ENCODE measurements at regions not wholly inside any gene's neighbourhood (a gene's known extent, or its start where the extent isn't known, plus 50 kb on each side); places are given as distances from the start of the nearest gene placed in this dataset.

- H3K36me3 Mint-ChIP-seq (ENCODE audit: low read depth): peaks cover 41% of the 10 kb centered on the region
- H3K27me3 Mint-ChIP-seq (ENCODE audit: low read depth, poor library complexity): no peaks in the 10 kb centered on the region
- no peak overlapping the region for H3K4me3 Mint-ChIP-seq
- TF ChIP-seq CTCF (IDR thresholded peaks at IDR 0.05): no peak
- H3K27ac Mint-ChIP-seq: no peak overlapping the region
- peaks cover 21% of the 10 kb centered on the region for H3K4me1 Mint-ChIP-seq
- peaks cover 32% of the 10 kb centered on the region for H3K9me3 Mint-ChIP-seq
- no peak for DNase-seq
Measured at GRCh38 chr1:93810316-93810715, 68.7 kb downstream of the DNTTIP2 start.

DNA sequence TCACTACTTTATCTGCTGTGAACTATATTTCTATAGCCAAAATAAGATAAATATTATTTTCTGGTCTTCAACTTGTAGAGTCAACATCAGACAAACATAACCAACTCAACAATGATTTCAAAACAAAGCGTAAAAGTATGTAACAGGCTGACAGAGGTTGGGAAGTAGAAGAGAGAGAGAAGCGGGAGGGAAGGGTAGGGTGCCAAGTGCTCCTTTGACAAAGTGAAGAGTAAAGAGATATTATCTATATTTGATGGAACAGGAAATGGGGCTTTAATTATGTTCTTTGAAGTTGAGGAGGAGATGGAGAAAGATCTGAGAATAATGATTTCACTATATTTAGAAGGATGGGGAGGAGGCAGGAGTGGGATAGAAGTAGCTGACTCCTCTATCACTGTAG is 70.1 kb downstream of the DNTTIP2 start:
- Mint-ChIP-seq H3K36me3 (ENCODE audit: low read depth) (peaks cover 41% of the 10 kb centered on the region), H3K4me3 (no peak overlapping the region), H3K27me3 (ENCODE audit: low read depth, poor library complexity) (no peaks in the 10 kb centered on the region), H3K4me1 (peaks cover 12% of the 10 kb centered on the region), H3K9me3 (peaks cover 32% of the 10 kb centered on the region), H3K27ac (no peak overlapping the region)
- DNase-seq: no peak
- TF ChIP-seq CTCF (IDR thresholded peaks at IDR 0.05): no peak

DNA sequence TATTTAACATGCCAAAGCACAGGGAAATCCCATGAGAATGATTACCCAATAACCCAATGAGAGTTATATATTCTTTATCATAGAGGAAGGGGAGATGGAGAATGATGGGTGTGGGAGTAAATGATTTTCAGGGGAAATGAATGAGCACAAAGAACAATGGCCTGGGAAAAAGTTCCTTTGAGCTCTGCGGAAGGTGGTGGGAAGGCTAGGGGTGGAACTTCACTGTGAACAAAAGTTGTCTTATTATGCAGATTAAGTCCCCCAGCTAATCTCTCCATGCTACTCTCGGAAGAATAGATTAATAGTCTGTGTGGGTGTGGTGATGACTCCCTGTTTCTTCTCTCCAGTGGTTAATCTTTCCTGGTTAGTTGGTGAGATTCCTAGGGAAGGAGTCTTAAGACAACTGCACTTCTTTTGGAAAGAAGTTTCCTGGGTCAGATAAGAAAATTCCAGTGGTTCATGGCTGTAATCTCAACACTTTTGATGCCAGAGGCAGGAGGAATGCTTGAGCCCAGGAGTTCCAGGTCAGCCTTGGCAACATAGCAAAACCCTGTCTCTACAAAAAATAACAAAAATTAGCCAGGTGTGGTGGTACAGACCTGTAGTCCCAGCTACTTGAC is 71.6 kb downstream of the DNTTIP2 start:
- no peaks in the 10 kb centered on the region for H3K27me3 Mint-ChIP-seq (ENCODE audit: low read depth, poor library complexity)

DNA sequence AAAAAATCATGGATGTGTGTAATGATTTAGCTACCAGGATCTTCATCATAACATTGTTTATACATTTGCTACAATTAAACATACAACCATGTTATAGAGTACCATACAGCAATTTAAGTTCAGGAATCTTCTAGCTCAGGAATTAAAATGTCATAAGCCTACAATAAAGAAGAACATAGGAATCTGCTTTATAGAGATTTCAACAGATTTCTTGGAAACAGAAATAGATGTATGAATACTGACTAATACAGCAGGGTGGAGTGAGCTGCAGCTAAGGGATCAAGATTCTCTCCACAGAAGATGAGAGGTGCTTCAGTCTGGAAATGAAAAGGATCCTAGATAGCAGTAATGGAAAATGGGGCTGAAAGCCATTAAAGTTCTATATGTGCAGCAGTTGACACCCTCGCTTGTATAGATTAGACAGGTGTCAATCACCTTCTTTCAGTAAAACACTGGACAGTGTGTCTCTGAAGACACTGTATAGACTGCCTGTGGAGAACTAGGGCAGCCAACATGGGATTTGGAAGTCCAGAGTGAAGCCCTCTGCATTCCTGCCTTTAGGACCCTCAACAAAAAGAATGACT is 73.9 kb downstream of the DNTTIP2 start:
- Mint-ChIP-seq H3K27ac (no peak overlapping the region), H3K4me1 (no peaks in the 10 kb centered on the region), H3K27me3 (ENCODE audit: low read depth, poor library complexity) (no peaks in the 10 kb centered on the region), H3K9me3 (peaks cover 28% of the 10 kb centered on the region), H3K4me3 (no peak overlapping the region), H3K36me3 (ENCODE audit: low read depth) (peaks cover 35% of the 10 kb centered on the region)
- no peak for TF ChIP-seq CTCF (IDR thresholded peaks at IDR 0.05)
- DNase-seq: no peak

More for the DNA sequence above, 71.6 kb downstream of the DNTTIP2 start:
- Mint-ChIP-seq H3K4me1 (no peaks in the 10 kb centered on the region), H3K27ac (no peak overlapping the region), H3K9me3 (peaks cover 32% of the 10 kb centered on the region), H3K36me3 (ENCODE audit: low read depth) (peaks cover 41% of the 10 kb centered on the region), H3K4me3 (no peak overlapping the region)
- TF ChIP-seq CTCF (IDR thresholded peaks at IDR 0.05): no peak
- DNase-seq: no peak

GRCh38 chr1:93804412-93804811 is 74.6 kb downstream of the DNTTIP2 start:
- no peak overlapping the region for H3K4me3 Mint-ChIP-seq
- H3K27ac Mint-ChIP-seq: no peak overlapping the region
- no peaks in the 10 kb centered on the region for H3K4me1 Mint-ChIP-seq
- DNase-seq: no peak
- TF ChIP-seq CTCF (IDR thresholded peaks at IDR 0.05): no peak
- peaks cover 34% of the 10 kb centered on the region for H3K36me3 Mint-ChIP-seq (ENCODE audit: low read depth)
- peaks cover 28% of the 10 kb centered on the region for H3K9me3 Mint-ChIP-seq
- no peaks in the 10 kb centered on the region for H3K27me3 Mint-ChIP-seq (ENCODE audit: low read depth, poor library complexity)

DNA sequence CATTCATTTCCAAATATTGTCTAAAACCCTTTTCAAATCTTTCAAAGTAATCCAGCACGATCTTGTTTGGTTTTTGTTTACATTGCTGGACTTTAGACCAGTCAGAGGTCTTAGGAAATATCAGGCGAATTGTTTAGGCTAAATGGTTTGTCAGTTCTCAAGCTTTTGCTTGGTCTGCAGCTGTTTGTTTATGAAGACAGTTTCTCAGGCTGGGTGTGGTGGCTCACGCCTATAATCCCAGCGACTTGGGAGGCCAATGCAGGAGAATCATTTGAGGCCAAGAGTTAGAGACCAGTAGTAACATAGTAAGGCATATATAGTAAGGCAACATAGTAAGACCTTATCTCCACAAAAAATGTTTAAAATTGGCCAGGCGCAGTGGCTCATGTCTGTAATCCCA is 77.5 kb downstream of the DNTTIP2 start:
- Mint-ChIP-seq H3K27ac (no peak overlapping the region), H3K36me3 (ENCODE audit: low read depth) (peaks cover 19% of the 10 kb centered on the region), H3K4me3 (no peak overlapping the region), H3K9me3 (peaks cover 9% of the 10 kb centered on the region), H3K4me1 (no peaks in the 10 kb centered on the region), H3K27me3 (ENCODE audit: low read depth, poor library complexity) (no peaks in the 10 kb centered on the region)
- no peak for DNase-seq
- TF ChIP-seq CTCF (IDR thresholded peaks at IDR 0.05): no peak
